Upper lobe of left lung (tissue), 6 donors: ENCODE measurements at regions not wholly inside any gene's neighbourhood (a gene's known extent, or its start where the extent isn't known, plus 50 kb on each side); places are given as distances from the start of the nearest gene placed in this dataset.

Source experiments
- ATAC-seq, 2 donors: fragments of 200-7000 bp; cut with Tn5 transposase; one replicate each; pipeline ENCODE4 v1.9.1; 2022; ENCODE audit warnings: mild to moderate bottlenecking in 2 of 2, moderate library complexity in 2 of 2; ENCODE audit not compliant: low FRiP score in 2 of 2
- DNase-seq, 2 donors: peaks; one replicate each; pipeline ENCODE4 v3.0.0-alpha.2; 2019 to 2020
- H3K27ac ChIP-seq, 4 donors: fragments of 200-600 bp; sonication (generic); one replicate each; pipeline ENCODE4 v1.5.1; 2016 to 2019
- H3K27me3 ChIP-seq, 4 donors: fragments of 200-600 bp; sonication (generic); one replicate each; pipeline ENCODE4 v1.5.1; 2017 to 2019
- H3K36me3 ChIP-seq, 4 donors: fragments of 200-600 bp; sonication (generic); one replicate each; pipeline ENCODE4 v1.5.1; 2016 to 2019
- H3K4me1 ChIP-seq, 4 donors: fragments of 200-600 bp; sonication (generic); one replicate each; pipeline ENCODE4 v1.5.1; 2018 to 2019
- H3K4me3 ChIP-seq, 4 donors: fragments of 200-600 bp; sonication (generic); one replicate each; pipeline ENCODE4 v1.5.1; 2017 to 2019; ENCODE audit warnings: mild to moderate bottlenecking in 2 of 4, moderate library complexity in 1 of 4
- H3K9me3 ChIP-seq, 4 donors: fragments of 200-600 bp; sonication (generic); one replicate each; pipeline ENCODE4 v1.5.1; 2018 to 2019
- CTCF ChIP-seq, 6 experiments: fragments of 450-650 bp in 4 of 6; fragments of 200-600 bp in 2 of 6; sonication (generic) in 2 of 6; IDR thresholded peaks; one replicate each; pipeline ENCODE4 v1.5.1; 2016 to 2019; ENCODE audit warnings: antibody characterized with exemption in 6 of 6
- EP300 ChIP-seq, 4 donors: sonication (generic); formaldehyde crosslinking; IDR thresholded peaks; one replicate each; pipeline ENCODE4 v1.5.1; 2017; ENCODE audit warnings: antibody characterized with exemption in 4 of 4, control low read depth in 2 of 4
- POLR2A ChIP-seq, 4 donors: fragments of 450-650 bp; IDR thresholded peaks; one replicate each; pipeline ENCODE4 v1.5.1; 2016 to 2017; ENCODE audit warnings: antibody characterized with exemption in 4 of 4, mild to moderate bottlenecking in 2 of 4
- POLR2AphosphoS5 ChIP-seq, 2 donors: sonication (generic); formaldehyde crosslinking; IDR thresholded peaks; one replicate each; pipeline ENCODE4 v1.5.1; 2017; ENCODE audit warnings: antibody characterized with exemption in 2 of 2
- WGBS, 2 donors: methylation state at CpG; one replicate each; pipeline ENCODE4 v1.1.5; 2017 to 2018; 5-methylcytosine and 5-hydroxymethylcytosine counted together
- donor health status: DM: no; HTN: no; CAD: no; lungs with moderate emphysema.
- donor health status: DM: no; HTN: yes; CAD: no; lungs with severe emphysema.

- no peak for ATAC-seq
- Histone ChIP-seq H3K9me3 (no peaks in the 10 kb centered on the region), H3K27ac (no peak overlapping the region), H3K36me3 (no peaks in the 10 kb centered on the region), H3K27me3 (no peaks in the 10 kb centered on the region), H3K4me1 (no peaks in the 10 kb centered on the region), H3K4me3 (no peak overlapping the region)
- no peak for DNase-seq
- 43 to 46% methylated on average over 1 of the region's 1 CpG for WGBS, 2 donors
- no peak for TF ChIP-seq CTCF (IDR thresholded peaks at IDR 0.05)
- TF ChIP-seq EP300 (IDR thresholded peaks at IDR 0.05) = no peak
- no peak for TF ChIP-seq POLR2AphosphoS5 (IDR thresholded peaks at IDR 0.05)
- TF ChIP-seq POLR2A (IDR thresholded peaks at IDR 0.05) = no peak
These were observed 2016.3 kb upstream of the CDH9 start for GRCh38 chr5:29054694-29055093.

GRCh38 chr5:29054282-29054681, 2015.9 kb upstream of the CDH9 start:
- H3K4me1 ChIP-seq = no peaks in the 10 kb centered on the region
- H3K9me3 ChIP-seq = no peaks in the 10 kb centered on the region
- H3K27me3 ChIP-seq = no peaks in the 10 kb centered on the region
- no peak overlapping the region for H3K4me3 ChIP-seq
- no peak for TF ChIP-seq EP300 (IDR thresholded peaks at IDR 0.05)
- TF ChIP-seq CTCF (IDR thresholded peaks at IDR 0.05) = no peak
- TF ChIP-seq POLR2A (IDR thresholded peaks at IDR 0.05) = no peak
- TF ChIP-seq POLR2AphosphoS5 (IDR thresholded peaks at IDR 0.05) = no peak
- DNase-seq (no peak), ATAC-seq (no peak)
- 0 to 9% methylated on average over 1 of the region's 1 CpG for WGBS, 2 donors
- H3K27ac ChIP-seq = no peak overlapping the region
- no peaks in the 10 kb centered on the region for H3K36me3 ChIP-seq

GRCh38 chr5:29051509-29051908, 2013.1 kb upstream of the CDH9 start:
- TF ChIP-seq POLR2AphosphoS5 (IDR thresholded peaks at IDR 0.05) (no peak), EP300 (IDR thresholded peaks at IDR 0.05) (no peak)
- Histone ChIP-seq H3K36me3 (no peaks in the 10 kb centered on the region), H3K9me3 (no peaks in the 10 kb centered on the region), H3K27me3 (no peaks in the 10 kb centered on the region), H3K4me1 (no peaks in the 10 kb centered on the region), H3K4me3 (no peak overlapping the region), H3K27ac (no peak overlapping the region)
- no peak for ATAC-seq
- no peak for DNase-seq
- 55 to 65% methylated on average over 4 of the region's 4 CpGs for WGBS, 2 donors

GRCh38 chr5:29042152-29042551, 2003.8 kb upstream of the CDH9 start:
- TF ChIP-seq POLR2AphosphoS5 (IDR thresholded peaks at IDR 0.05) (no peak), POLR2A (IDR thresholded peaks at IDR 0.05) (no peak), EP300 (IDR thresholded peaks at IDR 0.05) (no peak), CTCF (IDR thresholded peaks at IDR 0.05) (no peak)
- no peak overlapping the region for H3K27ac ChIP-seq
- H3K27me3 ChIP-seq = no peaks in the 10 kb centered on the region
- no peak overlapping the region for H3K4me3 ChIP-seq
- no peak for ATAC-seq
- H3K36me3 ChIP-seq = no peaks in the 10 kb centered on the region
- WGBS, 2 donors = 59 to 61% methylated on average over 4 of the region's 4 CpGs
- DNase-seq = no peak
- no peaks in the 10 kb centered on the region for H3K9me3 ChIP-seq
- no peaks in the 10 kb centered on the region for H3K4me1 ChIP-seq

- Histone ChIP-seq H3K4me1 (no peaks in the 10 kb centered on the region), H3K27ac (no peak overlapping the region), H3K27me3 (no peaks in the 10 kb centered on the region), H3K4me3 (no peak overlapping the region), H3K36me3 (no peaks in the 10 kb centered on the region), H3K9me3 (no peaks in the 10 kb centered on the region)
- ATAC-seq (no peak), DNase-seq (no peak)
- 85 to 87% methylated on average over 1 of the region's 1 CpG for WGBS, 2 donors
- TF ChIP-seq POLR2A (IDR thresholded peaks at IDR 0.05) (no peak), CTCF (IDR thresholded peaks at IDR 0.05) (no peak), EP300 (IDR thresholded peaks at IDR 0.05) (no peak), POLR2AphosphoS5 (IDR thresholded peaks at IDR 0.05) (no peak)
These were observed 2002.0 kb upstream of the CDH9 start for GRCh38 chr5:29040404-29040803.
